OCI-LY7 (cell line): ENCODE measurements at regions not wholly inside any gene's neighbourhood (a gene's known extent, or its start where the extent isn't known, plus 50 kb on each side); places are given as distances from the start of the nearest gene placed in this dataset.

Source experiments
- EZH2phosphoT487 ChIP-seq: fragments of 200-600 bp; sonication (generic); IDR thresholded peaks from 2 replicates; pipeline ENCODE4 v1.6.1; 2018; ENCODE audit warnings: low read depth, borderline replicate concordance, mild to moderate bottlenecking, mixed run types, antibody characterized with exemption, low read length, moderate library complexity, mixed read lengths
- TF ChIP-seq, protein P1 (sequence below): fragments of 200-600 bp; sonication (generic); conservative IDR thresholded peaks from 2 replicates; pipeline ENCODE4 v1.5.1; 2014; ENCODE audit warnings: mild to moderate bottlenecking, antibody characterized with exemption, low read length, moderate library complexity, mixed read lengths

DNA sequence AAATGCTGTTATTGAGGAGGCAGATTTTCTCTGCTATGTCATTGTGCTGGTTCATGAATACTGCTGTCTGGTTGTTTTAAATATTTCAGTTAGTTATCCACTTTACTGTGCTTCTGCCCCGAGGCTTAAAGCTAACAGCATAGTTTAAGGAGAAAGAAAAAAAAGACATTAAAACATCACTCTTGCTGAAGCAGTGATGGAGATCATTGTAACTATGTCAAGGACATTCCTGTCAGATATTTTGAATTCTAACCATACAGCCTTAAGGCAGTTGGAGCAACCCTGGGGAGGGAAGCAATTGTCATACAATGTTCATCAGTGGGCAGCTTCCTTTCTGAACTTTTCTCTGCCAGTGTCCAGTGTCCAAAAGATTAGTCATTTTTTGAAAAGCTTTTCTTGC lies 199.0 kb upstream of the DDX53 start:
- TF ChIP-seq, protein P1, sequence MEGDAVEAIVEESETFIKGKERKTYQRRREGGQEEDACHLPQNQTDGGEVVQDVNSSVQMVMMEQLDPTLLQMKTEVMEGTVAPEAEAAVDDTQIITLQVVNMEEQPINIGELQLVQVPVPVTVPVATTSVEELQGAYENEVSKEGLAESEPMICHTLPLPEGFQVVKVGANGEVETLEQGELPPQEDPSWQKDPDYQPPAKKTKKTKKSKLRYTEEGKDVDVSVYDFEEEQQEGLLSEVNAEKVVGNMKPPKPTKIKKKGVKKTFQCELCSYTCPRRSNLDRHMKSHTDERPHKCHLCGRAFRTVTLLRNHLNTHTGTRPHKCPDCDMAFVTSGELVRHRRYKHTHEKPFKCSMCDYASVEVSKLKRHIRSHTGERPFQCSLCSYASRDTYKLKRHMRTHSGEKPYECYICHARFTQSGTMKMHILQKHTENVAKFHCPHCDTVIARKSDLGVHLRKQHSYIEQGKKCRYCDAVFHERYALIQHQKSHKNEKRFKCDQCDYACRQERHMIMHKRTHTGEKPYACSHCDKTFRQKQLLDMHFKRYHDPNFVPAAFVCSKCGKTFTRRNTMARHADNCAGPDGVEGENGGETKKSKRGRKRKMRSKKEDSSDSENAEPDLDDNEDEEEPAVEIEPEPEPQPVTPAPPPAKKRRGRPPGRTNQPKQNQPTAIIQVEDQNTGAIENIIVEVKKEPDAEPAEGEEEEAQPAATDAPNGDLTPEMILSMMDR, result no peak
- no peak for TF ChIP-seq EZH2phosphoT487
